Neural cell (in vitro differentiated cells): ENCODE measurements at regions not wholly inside any gene's neighbourhood (a gene's known extent, or its start where the extent isn't known, plus 50 kb on each side); places are given as distances from the start of the nearest gene placed in this dataset.

Experiments used
- H2AFZ ChIP-seq: fragments of 200-600, 300-800 bp; sonication (generic), shearing (Covaris generic); 2 replicates; pipeline ENCODE4 v1.6.0; 2014; ENCODE audit warnings: low read depth, mild to moderate bottlenecking, antibody characterized with exemption, low read length, moderate library complexity
- H3F3A ChIP-seq: fragments of 200-600 bp; shearing (Covaris generic); 2 replicates; pipeline ENCODE4 v1.6.1; 2016; ENCODE audit warnings: mild to moderate bottlenecking, moderate library complexity, mixed read lengths, antibody characterized with exemption, low read length; ENCODE audit not compliant: insufficient read depth, poor library complexity, severe bottlenecking
- H3K27ac ChIP-seq: fragments of 200-600, 300-800 bp; sonication (generic), shearing (Covaris generic); 2 replicates; pipeline ENCODE4 v1.5.1; 2014; ENCODE audit warnings: mild to moderate bottlenecking, low read length, moderate library complexity
- H3K27me3 ChIP-seq: fragments of 300-800, 200-600 bp; sonication (generic), shearing (Covaris generic); 2 replicates; pipeline ENCODE4 v1.6.0; 2014; ENCODE audit warnings: mild to moderate bottlenecking, low read depth, low read length, moderate library complexity; ENCODE audit not compliant: insufficient read depth
- H3K36me3 ChIP-seq: fragments of 300-800, 200-600 bp; sonication (generic), shearing (Covaris generic); 2 replicates; pipeline ENCODE4 v1.5.1; 2014; ENCODE audit warnings: mild to moderate bottlenecking, antibody characterized with exemption, low read length, moderate library complexity; ENCODE audit not compliant: insufficient read depth
- H3K4me2 ChIP-seq: fragments of 300-800, 200-600 bp; sonication (generic), shearing (Covaris generic); 2 replicates; pipeline ENCODE4 v1.6.0; 2014; ENCODE audit warnings: mild to moderate bottlenecking, low read length
- H3K4me3 ChIP-seq: fragments of 300-800, 200-600 bp; sonication (generic), shearing (Covaris generic); 2 replicates; pipeline ENCODE4 v1.5.1; 2014; ENCODE audit warnings: mild to moderate bottlenecking, low read length, moderate library complexity
- H3K79me2 ChIP-seq: fragments of 200-600 bp; shearing (Covaris generic); replicated peaks from 2 replicates; pipeline ENCODE4 v1.6.0; 2014; ENCODE audit warnings: mild to moderate bottlenecking, low read length, moderate library complexity; ENCODE audit not compliant: insufficient read depth
- H3K9ac ChIP-seq: fragments of 300-800, 200-600 bp; sonication (generic), shearing (Covaris generic); 2 replicates; pipeline ENCODE4 v1.6.1; 2016; ENCODE audit warnings: mild to moderate bottlenecking, low read length, mixed read lengths
- H3K9me2 ChIP-seq: fragments of 200-600 bp; shearing (Covaris generic); 2 replicates; pipeline ENCODE4 v1.6.1; 2016; ENCODE audit warnings: mild to moderate bottlenecking, low read length, mixed read lengths; ENCODE audit not compliant: insufficient read depth
- H3K9me3 ChIP-seq: fragments of 200-600, 300-800 bp; sonication (generic), shearing (Covaris generic); 2 replicates; pipeline ENCODE4 v1.6.1; 2016; ENCODE audit warnings: mild to moderate bottlenecking, mixed run types, low read length, moderate library complexity, mixed read lengths
- H4K20me1 ChIP-seq: fragments of 200-600 bp; shearing (Covaris generic); 2 replicates; pipeline ENCODE4 v1.6.1; 2016; ENCODE audit warnings: mild to moderate bottlenecking, mixed run types; ENCODE audit not compliant: insufficient read depth
- EP300 ChIP-seq: fragments of 450-650 bp; conservative IDR thresholded peaks from 2 replicates; pipeline ENCODE4 v1.6.1; 2014; ENCODE audit warnings: antibody characterized with exemption, mild to moderate bottlenecking, moderate library complexity; ENCODE audit not compliant: poor library complexity, severe bottlenecking
- EZH2 ChIP-seq: fragments of 200-600, 300-800 bp; shearing (Covaris generic), sonication (generic); IDR thresholded peaks from 2 replicates; pipeline ENCODE4 v1.6.1; 2014; ENCODE audit warnings: antibody characterized with exemption, low read length, borderline replicate concordance, mild to moderate bottlenecking; ENCODE audit not compliant: insufficient read depth, poor library complexity, severe bottlenecking
- MXI1 ChIP-seq: fragments of 450-650 bp; conservative IDR thresholded peaks from 2 replicates; pipeline ENCODE4 v1.6.1; 2014; ENCODE audit warnings: antibody characterized with exemption, mild to moderate bottlenecking; ENCODE audit not compliant: poor library complexity, severe bottlenecking
- POLR2AphosphoS5 ChIP-seq: IDR thresholded peaks from 2 replicates; pipeline ENCODE4 v1.6.1; 2012
- RAD21 ChIP-seq: fragments of 450-650 bp; conservative IDR thresholded peaks from 2 replicates; pipeline ENCODE4 v1.6.1; 2014; ENCODE audit warnings: antibody characterized with exemption, mild to moderate bottlenecking, moderate library complexity
- SMC3 ChIP-seq: fragments of 450-650 bp; conservative IDR thresholded peaks from 2 replicates; pipeline ENCODE4 v1.6.1; 2014; ENCODE audit warnings: antibody characterized with exemption, mild to moderate bottlenecking, moderate library complexity; ENCODE audit not compliant: poor library complexity
- TAF1 ChIP-seq: IDR thresholded peaks from 2 replicates; pipeline ENCODE4 v1.6.1; 2012; ENCODE audit warnings: low read depth
- TF ChIP-seq, protein P1 (sequence below): IDR thresholded peaks from 2 replicates; pipeline ENCODE4 v1.6.1; 2012; ENCODE audit warnings: borderline replicate concordance
- TF ChIP-seq, protein P2 (sequence below): fragments of 450-650 bp; IDR thresholded peaks from 2 replicates; pipeline ENCODE4 v1.5.1; 2014; ENCODE audit warnings: antibody characterized with exemption, mild to moderate bottlenecking, moderate library complexity; ENCODE audit not compliant: poor library complexity, severe bottlenecking

DNA sequence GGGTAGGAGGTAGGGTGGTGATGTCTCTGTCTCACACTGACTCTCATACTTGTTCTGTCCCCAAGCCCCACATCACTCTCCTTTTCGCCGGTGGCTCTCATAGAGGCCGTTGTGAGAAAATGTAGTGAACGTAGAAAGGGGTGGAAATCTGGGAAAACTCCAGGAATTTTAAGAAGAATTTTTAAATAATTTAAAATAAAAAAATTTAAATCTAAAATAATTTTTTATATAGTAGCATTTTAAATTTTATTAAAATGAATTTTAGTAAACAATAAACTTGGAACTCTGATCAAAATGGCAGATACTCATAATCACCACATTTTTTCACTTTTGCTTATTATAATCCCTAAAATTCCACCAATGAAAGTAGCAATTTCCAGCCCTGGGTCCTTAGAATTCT lies 473.6 kb upstream of the ZFHX3 start:
- Histone ChIP-seq H3K36me3 (no peaks in the 10 kb centered on the region), H3K9me2 (no peaks in the 10 kb centered on the region), H3F3A (no peaks in the 10 kb centered on the region), H4K20me1 (no peaks in the 10 kb centered on the region), H3K27me3 (no peaks in the 10 kb centered on the region), H3K9me3 (no peaks in the 10 kb centered on the region), H3K27ac (no peak overlapping the region), H3K79me2 (no peaks in the 10 kb centered on the region), H3K4me3 (no peak overlapping the region), H2AFZ (no peak overlapping the region), H3K4me2 (no peak overlapping the region), H3K9ac (no peak overlapping the region)
- no peak for TF ChIP-seq RAD21
- no peak for TF ChIP-seq EZH2
- no peak for TF ChIP-seq EP300
- TF ChIP-seq POLR2AphosphoS5: no peak
- no peak for TF ChIP-seq SMC3
- no peak for TF ChIP-seq MXI1
- TF ChIP-seq, protein P1, sequence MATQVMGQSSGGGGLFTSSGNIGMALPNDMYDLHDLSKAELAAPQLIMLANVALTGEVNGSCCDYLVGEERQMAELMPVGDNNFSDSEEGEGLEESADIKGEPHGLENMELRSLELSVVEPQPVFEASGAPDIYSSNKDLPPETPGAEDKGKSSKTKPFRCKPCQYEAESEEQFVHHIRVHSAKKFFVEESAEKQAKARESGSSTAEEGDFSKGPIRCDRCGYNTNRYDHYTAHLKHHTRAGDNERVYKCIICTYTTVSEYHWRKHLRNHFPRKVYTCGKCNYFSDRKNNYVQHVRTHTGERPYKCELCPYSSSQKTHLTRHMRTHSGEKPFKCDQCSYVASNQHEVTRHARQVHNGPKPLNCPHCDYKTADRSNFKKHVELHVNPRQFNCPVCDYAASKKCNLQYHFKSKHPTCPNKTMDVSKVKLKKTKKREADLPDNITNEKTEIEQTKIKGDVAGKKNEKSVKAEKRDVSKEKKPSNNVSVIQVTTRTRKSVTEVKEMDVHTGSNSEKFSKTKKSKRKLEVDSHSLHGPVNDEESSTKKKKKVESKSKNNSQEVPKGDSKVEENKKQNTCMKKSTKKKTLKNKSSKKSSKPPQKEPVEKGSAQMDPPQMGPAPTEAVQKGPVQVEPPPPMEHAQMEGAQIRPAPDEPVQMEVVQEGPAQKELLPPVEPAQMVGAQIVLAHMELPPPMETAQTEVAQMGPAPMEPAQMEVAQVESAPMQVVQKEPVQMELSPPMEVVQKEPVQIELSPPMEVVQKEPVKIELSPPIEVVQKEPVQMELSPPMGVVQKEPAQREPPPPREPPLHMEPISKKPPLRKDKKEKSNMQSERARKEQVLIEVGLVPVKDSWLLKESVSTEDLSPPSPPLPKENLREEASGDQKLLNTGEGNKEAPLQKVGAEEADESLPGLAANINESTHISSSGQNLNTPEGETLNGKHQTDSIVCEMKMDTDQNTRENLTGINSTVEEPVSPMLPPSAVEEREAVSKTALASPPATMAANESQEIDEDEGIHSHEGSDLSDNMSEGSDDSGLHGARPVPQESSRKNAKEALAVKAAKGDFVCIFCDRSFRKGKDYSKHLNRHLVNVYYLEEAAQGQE: no peak
- TF ChIP-seq TAF1: no peak
- TF ChIP-seq, protein P2, sequence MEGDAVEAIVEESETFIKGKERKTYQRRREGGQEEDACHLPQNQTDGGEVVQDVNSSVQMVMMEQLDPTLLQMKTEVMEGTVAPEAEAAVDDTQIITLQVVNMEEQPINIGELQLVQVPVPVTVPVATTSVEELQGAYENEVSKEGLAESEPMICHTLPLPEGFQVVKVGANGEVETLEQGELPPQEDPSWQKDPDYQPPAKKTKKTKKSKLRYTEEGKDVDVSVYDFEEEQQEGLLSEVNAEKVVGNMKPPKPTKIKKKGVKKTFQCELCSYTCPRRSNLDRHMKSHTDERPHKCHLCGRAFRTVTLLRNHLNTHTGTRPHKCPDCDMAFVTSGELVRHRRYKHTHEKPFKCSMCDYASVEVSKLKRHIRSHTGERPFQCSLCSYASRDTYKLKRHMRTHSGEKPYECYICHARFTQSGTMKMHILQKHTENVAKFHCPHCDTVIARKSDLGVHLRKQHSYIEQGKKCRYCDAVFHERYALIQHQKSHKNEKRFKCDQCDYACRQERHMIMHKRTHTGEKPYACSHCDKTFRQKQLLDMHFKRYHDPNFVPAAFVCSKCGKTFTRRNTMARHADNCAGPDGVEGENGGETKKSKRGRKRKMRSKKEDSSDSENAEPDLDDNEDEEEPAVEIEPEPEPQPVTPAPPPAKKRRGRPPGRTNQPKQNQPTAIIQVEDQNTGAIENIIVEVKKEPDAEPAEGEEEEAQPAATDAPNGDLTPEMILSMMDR: no peak

- Histone ChIP-seq H3F3A (no peaks in the 10 kb centered on the region), H3K4me3 (no peak overlapping the region), H4K20me1 (no peaks in the 10 kb centered on the region), H3K9me2 (no peaks in the 10 kb centered on the region), H3K27ac (no peak overlapping the region), H3K9me3 (no peaks in the 10 kb centered on the region), H3K4me2 (no peak overlapping the region), H3K79me2 (no peaks in the 10 kb centered on the region), H3K36me3 (no peaks in the 10 kb centered on the region), H3K9ac (no peak overlapping the region), H3K27me3 (no peaks in the 10 kb centered on the region), H2AFZ (no peak overlapping the region)
- TF ChIP-seq EZH2: no peak
- TF ChIP-seq, protein P2: no peak
- no peak for TF ChIP-seq MXI1
- TF ChIP-seq POLR2AphosphoS5: no peak
- TF ChIP-seq, protein P1: no peak
- no peak for TF ChIP-seq RAD21
- no peak for TF ChIP-seq SMC3
- no peak for TF ChIP-seq TAF1
- no peak for TF ChIP-seq EP300
Observed at GRCh38 chr16:73515616-73516015, 467.7 kb upstream of the ZFHX3 start.
